IMR-90 (cell line): ENCODE measurements at regions not wholly inside any gene's neighbourhood (a gene's known extent, or its start where the extent isn't known, plus 50 kb on each side); places are given as distances from the start of the nearest gene placed in this dataset.

Experiments used
- CEBPB ChIP-seq: IDR thresholded peaks from 2 replicates; pipeline ENCODE4 v1.6.1; 2012; ENCODE audit warnings: low read depth, low read length, improper control_type of control experiment
- CTCF ChIP-seq: conservative IDR thresholded peaks from 2 replicates; pipeline ENCODE4 v1.5.1; 2012; ENCODE audit warnings: mild to moderate bottlenecking, low read depth, low read length, improper control_type of control experiment
- ELK1 ChIP-seq: fragments of 150-350 bp; IDR thresholded peaks from 2 replicates; pipeline ENCODE4 v1.6.1; 2016; ENCODE audit warnings: low read depth, mild to moderate bottlenecking, low read length, moderate library complexity, borderline replicate concordance
- POLR2A ChIP-seq: IDR thresholded peaks from 2 replicates; pipeline ENCODE4 v1.6.1; 2012; ENCODE audit warnings: mild to moderate bottlenecking, low read depth, low read length
- RCOR1 ChIP-seq: IDR thresholded peaks from 2 replicates; pipeline ENCODE4 v1.6.1; 2012; ENCODE audit warnings: mild to moderate bottlenecking, low read length, improper control_type of control experiment; ENCODE audit not compliant: insufficient replicate concordance
- RFX5 ChIP-seq: IDR thresholded peaks from 2 replicates; pipeline ENCODE4 v1.8.0; 2012; ENCODE audit warnings: low read depth, mild to moderate bottlenecking, low read length, moderate library complexity
- SMC3 ChIP-seq: fragments of 150-350 bp; IDR thresholded peaks from 2 replicates; pipeline ENCODE4 v1.6.1; 2016; ENCODE audit warnings: low read depth, mild to moderate bottlenecking, antibody characterized with exemption, low read length, moderate library complexity

GRCh38 chr11:15912291-15912690 lies 444.1 kb downstream of the SOX6 start:
- TF ChIP-seq CTCF = no peak
- no peak for TF ChIP-seq POLR2A
- no peak for TF ChIP-seq RFX5
- TF ChIP-seq RCOR1 = no peak
- no peak for TF ChIP-seq CEBPB
- TF ChIP-seq ELK1 = no peak
- no peak for TF ChIP-seq SMC3
